ENCODE measurements at regions not wholly inside any gene's neighbourhood (a gene's known extent, or its start where the extent isn't known, plus 50 kb on each side); places are given as distances from the start of the nearest gene placed in this dataset.

- no peak for DNase-seq
Observed at GRCh38 chr3:190252080-190252479, 70.2 kb downstream of the CLDN1 start.

GRCh38 chr3:190249414-190249813 is 72.8 kb downstream of the CLDN1 start:
- DNase-seq, result no peak

- DNase-seq, result no peak
Observed at GRCh38 chr3:190242147-190242546, 80.1 kb downstream of the CLDN1 start.

- DNase-seq, result no peak
Observed at GRCh38 chr3:190239325-190239724, 82.9 kb downstream of the CLDN1 start.

GRCh38 chr3:190238871-190239270 is 83.4 kb downstream of the CLDN1 start:
- DNase-seq, result no peak

- DNase-seq, result no peak
Observed at GRCh38 chr3:190234621-190235020, 87.6 kb downstream of the CLDN1 start.

GRCh38 chr3:190229632-190230424 is 92.4 kb downstream of the CLDN1 start:
- DNase-seq, result no peak

- no peak for DNase-seq
Observed at GRCh38 chr3:190227064-190227463, 95.2 kb downstream of the CLDN1 start.

GRCh38 chr3:190224863-190225692 is 97.2 kb downstream of the CLDN1 start:
- no peak for DNase-seq

GRCh38 chr3:190224456-190224855 is 97.8 kb downstream of the CLDN1 start:
- no peak for DNase-seq

GRCh38 chr3:190222916-190223315 is 99.3 kb downstream of the CLDN1 start:
- no peak for DNase-seq

GRCh38 chr3:190222360-190222759 is 99.9 kb downstream of the CLDN1 start:
- DNase-seq, result no peak

GRCh38 chr3:190220362-190220761 is 99.7 kb upstream of the P3H2 start:
- DNase-seq, result no peak

GRCh38 chr3:190217081-190217480 is 96.4 kb upstream of the P3H2 start:
- DNase-seq, result no peak

- no peak for DNase-seq
Observed at GRCh38 chr3:190213727-190214126, 93.0 kb upstream of the P3H2 start.

- DNase-seq, result no peak
Observed at GRCh38 chr3:190210608-190211007, 89.9 kb upstream of the P3H2 start.

- no peak for DNase-seq
Observed at GRCh38 chr3:190209533-190209932, 88.8 kb upstream of the P3H2 start.

GRCh38 chr3:190208196-190208595 is 87.5 kb upstream of the P3H2 start:
- no peak for DNase-seq

GRCh38 chr3:190205739-190206138 is 85.0 kb upstream of the P3H2 start:
- no peak for DNase-seq

- DNase-seq, result no peak
Observed at GRCh38 chr3:190204200-190204599, 83.5 kb upstream of the P3H2 start.

GRCh38 chr3:190197346-190197763 is 76.7 kb upstream of the P3H2 start:
- no peak for DNase-seq

- DNase-seq, result no peak
Observed at GRCh38 chr3:190194506-190194905, 73.8 kb upstream of the P3H2 start.

GRCh38 chr3:190193210-190193609 is 72.5 kb upstream of the P3H2 start:
- DNase-seq, result peak; percentile 10

GRCh38 chr3:190192739-190193138 is 72.0 kb upstream of the P3H2 start:
- DNase-seq, result no peak

Data from stimulated activated CD4-positive, alpha-beta T cell treated with anti-CD3 and anti-CD28 coated beads, Interleukin-15, amount 100 ng/mL, for 24 hours (primary cell).